ENCODE measurements at regions not wholly inside any gene's neighbourhood (a gene's known extent, or its start where the extent isn't known, plus 50 kb on each side); places are given as distances from the start of the nearest gene placed in this dataset.

- no peak for TF ChIP-seq EZH2 (IDR thresholded peaks at IDR 0.05; ENCODE audit: low read length)
- no peak for TF ChIP-seq CTCF (optimal IDR thresholded peaks at IDR 0.05 in 1 of 3, IDR thresholded peaks at IDR 0.05 in 1 of 3, conservative IDR thresholded peaks at IDR 0.05 in 1 of 3; ENCODE audit: extremely low read depth in 1 of 3, insufficient read depth in 2 of 3, low read length in 3 of 3)
- H3K4me3 ChIP-seq (ENCODE audit: control insufficient read depth in 2 of 3, extremely low read depth in 1 of 3, insufficient read depth in 2 of 3, low read depth in 1 of 3, low read length in 3 of 3): no peak overlapping the region
- no peak for FAIRE-seq
- H3K9me1 ChIP-seq (ENCODE audit: control insufficient read depth, extremely low read depth, insufficient read depth, low read length): no peaks in the 10 kb centered on the region
- H3K4me1 ChIP-seq (ENCODE audit: control insufficient read depth, extremely low read depth, insufficient read depth, low read length): no peaks in the 10 kb centered on the region
- H2AFZ ChIP-seq (ENCODE audit: control insufficient read depth, low read length): no peak overlapping the region
- dilution Hi-C loops (cut with MboI; ENCODE audit: extremely low pct_ligation_motif_present, low sequenced_read_pairs): no loop called here
- H3K36me3 ChIP-seq (ENCODE audit: control insufficient read depth in 2 of 2, extremely low read depth in 1 of 2, insufficient read depth in 2 of 2, low read length in 2 of 2): no peaks in the 10 kb centered on the region
- H3K9me3 ChIP-seq (ENCODE audit: control insufficient read depth, low read depth, low read length): no peaks in the 10 kb centered on the region
- H3K27ac ChIP-seq (ENCODE audit: control insufficient read depth, insufficient read depth, low read length): no peak overlapping the region
- no peak for DNase-seq (ENCODE audit: low read depth, low spot score)
- H3K79me2 ChIP-seq (ENCODE audit: control insufficient read depth, insufficient read depth, low read length): no peaks in the 10 kb centered on the region
- no peak overlapping the region for H3K4me2 ChIP-seq (ENCODE audit: control insufficient read depth, extremely low read depth, insufficient read depth, low read depth, low read length)
- no peaks in the 10 kb centered on the region for H3K27me3 ChIP-seq (ENCODE audit: control insufficient read depth, extremely low read depth, insufficient read depth, low read length)
- no peak overlapping the region for H3K9ac ChIP-seq (ENCODE audit: control insufficient read depth, extremely low read depth, insufficient read depth, low read length)
- H4K20me1 ChIP-seq (ENCODE audit: control insufficient read depth, extremely low read depth, insufficient read depth, low read length): no peaks in the 10 kb centered on the region
Observed at GRCh38 chr9:15047028-15047551, 136.9 kb upstream of the FREM1 start.

DNA sequence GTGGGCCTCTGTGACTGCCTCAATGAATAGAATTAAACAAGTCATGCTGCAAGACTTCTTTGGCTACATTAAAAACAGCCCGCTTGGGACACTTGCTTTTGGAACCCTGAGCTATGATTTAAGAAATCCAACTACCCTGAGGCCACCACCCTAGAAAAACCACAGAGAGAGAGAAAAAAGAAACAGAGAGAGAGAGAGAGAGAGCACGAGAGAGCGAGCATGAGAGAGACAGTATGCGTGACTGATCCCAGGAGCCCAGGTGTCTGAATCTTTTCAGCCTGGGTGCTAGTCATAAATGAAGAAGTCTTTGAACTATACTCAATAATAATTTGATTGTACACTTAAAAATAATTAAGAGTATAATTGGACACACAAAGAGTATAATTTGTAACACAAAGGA is 123.1 kb upstream of the FREM1 start:
- H3K9me3 ChIP-seq (ENCODE audit: control insufficient read depth, low read depth, low read length): no peaks in the 10 kb centered on the region
- no peak overlapping the region for H2AFZ ChIP-seq (ENCODE audit: control insufficient read depth, low read length)
- dilution Hi-C loops (cut with MboI; ENCODE audit: extremely low pct_ligation_motif_present, low sequenced_read_pairs): no loop called here
- no peak for DNase-seq (ENCODE audit: low read depth, low spot score)
- H4K20me1 ChIP-seq (ENCODE audit: control insufficient read depth, extremely low read depth, insufficient read depth, low read length): no peaks in the 10 kb centered on the region
- no peaks in the 10 kb centered on the region for H3K9me1 ChIP-seq (ENCODE audit: control insufficient read depth, extremely low read depth, insufficient read depth, low read length)
- H3K27ac ChIP-seq (ENCODE audit: control insufficient read depth, insufficient read depth, low read length): no peak overlapping the region
- H3K27me3 ChIP-seq (ENCODE audit: control insufficient read depth, extremely low read depth, insufficient read depth, low read length): no peaks in the 10 kb centered on the region
- no peak overlapping the region for H3K4me3 ChIP-seq (ENCODE audit: control insufficient read depth in 2 of 3, extremely low read depth in 1 of 3, insufficient read depth in 2 of 3, low read depth in 1 of 3, low read length in 3 of 3)
- no peaks in the 10 kb centered on the region for H3K36me3 ChIP-seq (ENCODE audit: control insufficient read depth in 2 of 2, extremely low read depth in 1 of 2, insufficient read depth in 2 of 2, low read length in 2 of 2)
- no peak for FAIRE-seq
- H3K4me1 ChIP-seq (ENCODE audit: control insufficient read depth, extremely low read depth, insufficient read depth, low read length): no peaks in the 10 kb centered on the region
- no peaks in the 10 kb centered on the region for H3K79me2 ChIP-seq (ENCODE audit: control insufficient read depth, insufficient read depth, low read length)
- H3K9ac ChIP-seq (ENCODE audit: control insufficient read depth, extremely low read depth, insufficient read depth, low read length): no peak overlapping the region
- no peak overlapping the region for H3K4me2 ChIP-seq (ENCODE audit: control insufficient read depth, extremely low read depth, insufficient read depth, low read depth, low read length)
- no peak for TF ChIP-seq CTCF (optimal IDR thresholded peaks at IDR 0.05 in 1 of 3, IDR thresholded peaks at IDR 0.05 in 1 of 3, conservative IDR thresholded peaks at IDR 0.05 in 1 of 3; ENCODE audit: extremely low read depth in 1 of 3, insufficient read depth in 2 of 3, low read length in 3 of 3)
- no peak for TF ChIP-seq EZH2 (IDR thresholded peaks at IDR 0.05; ENCODE audit: low read length)
